GM12878 (cell line): ENCODE measurements at regions not wholly inside any gene's neighbourhood (a gene's known extent, or its start where the extent isn't known, plus 50 kb on each side); places are given as distances from the start of the nearest gene placed in this dataset.

Experiments used
- ATAC-seq: fragments of 200-7000 bp; cut with Tn5 transposase; 3 replicates; pipeline ENCODE4 v1.9.1; 2020; ENCODE audit warnings: mild to moderate bottlenecking, moderate library complexity
- BruUV-seq: library from RNA; stranded (reverse); fragments of 400-500 nt; replicated peaks from 2 replicates; lab custom pipeline; 2021; lab: Mats Ljungman, UMichigan
- CTCF ChIA-PET: fragments of 300-600 bp; sonication (Branson Sonifier 250); formaldehyde crosslinking; extraction: SDS; loops from one replicate; lab custom pipeline; 2021; ENCODE audit warnings: inconsistent platforms; lab: Yijun Ruan, JAX
- POLR2A ChIA-PET: fragments of 350-600 bp; formaldehyde crosslinking; extraction: SDS; loops from one replicate; lab custom pipeline; 2021; ENCODE audit warnings: inconsistent platforms; lab: Charles Lee
- RAD21 ChIA-PET: fragments of 300-600 bp; sonication (Branson Sonifier 250); formaldehyde crosslinking; loops from one replicate; lab custom pipeline; 2023; ENCODE audit warnings: antibody characterized with exemption; ENCODE audit not compliant: unreplicated experiment; lab: Charles Lee
- SMC1A ChIA-PET: fragments of 300-600 bp; sonication (Branson Sonifier 250); formaldehyde crosslinking; loops from one replicate; lab custom pipeline; 2023; ENCODE audit not compliant: unreplicated experiment, uncharacterized antibody; lab: Charles Lee
- DNase-seq: peaks from one replicate; pipeline ENCODE4 v3.0.0-alpha.2; 2011; ENCODE audit warnings: low read depth, low spot score
- FAIRE-seq: peaks from 3 replicates; lab custom pipeline; 2011; peaks lifted over from hg19 to GRCh38; lab: Jason Lieb, UNC
- H2AFZ ChIP-seq: 2 replicates; pipeline ENCODE4 v1.6.0; 2011; ENCODE audit warnings: low read depth, low read length, control low read depth; ENCODE audit not compliant: control insufficient read depth
- H3K27ac ChIP-seq: 2 replicates; pipeline ENCODE4 v1.5.1; 2011; ENCODE audit warnings: control low read depth; ENCODE audit not compliant: control insufficient read depth, insufficient read depth
- H3K27me3 ChIP-seq, 2 experiments: replicated peaks in 1 of 2; 2 replicates each; pipeline versions ENCODE4 v1.6.0 to v1.6.1; 2011; ENCODE audit warnings: low read length in 1 of 2; ENCODE audit not compliant: control insufficient read depth in 2 of 2, insufficient read depth in 2 of 2
- H3K36me3 ChIP-seq, 2 experiments: 2 replicates each; pipeline ENCODE4 v1.5.1; 2011; ENCODE audit warnings: low read length in 1 of 2; ENCODE audit not compliant: control insufficient read depth in 2 of 2, insufficient read depth in 2 of 2
- H3K4me1 ChIP-seq: 2 replicates; pipeline ENCODE4 v1.6.1; 2011; ENCODE audit warnings: mild to moderate bottlenecking, low read length, moderate library complexity, mixed read lengths; ENCODE audit not compliant: control insufficient read depth, insufficient read depth
- H3K4me2 ChIP-seq: 2 replicates; pipeline ENCODE4 v1.6.0; 2011; ENCODE audit warnings: control low read depth; ENCODE audit not compliant: control insufficient read depth, insufficient read depth
- H3K4me3 ChIP-seq: fragments of 200-600 bp; sonication (generic); 2 replicates; pipeline ENCODE4 v1.5.1; 2016
- H3K79me2 ChIP-seq: 2 replicates; pipeline ENCODE4 v1.6.0; 2011; ENCODE audit warnings: low read length; ENCODE audit not compliant: control insufficient read depth, insufficient read depth
- H3K9ac ChIP-seq: 2 replicates; pipeline ENCODE4 v1.8.0; 2011; ENCODE audit warnings: low read length, control low read depth, mixed read lengths; ENCODE audit not compliant: control insufficient read depth, insufficient read depth
- H3K9me3 ChIP-seq: replicated peaks from 3 replicates; pipeline ENCODE4 v1.5.1; 2011; ENCODE audit warnings: mild to moderate bottlenecking, low read length; ENCODE audit not compliant: control insufficient read depth, insufficient read depth
- H4K20me1 ChIP-seq: 2 replicates; pipeline ENCODE4 v1.6.0; 2011; ENCODE audit not compliant: control insufficient read depth, insufficient read depth
- BACH1 ChIP-seq: fragments of 450-650 bp; IDR thresholded peaks from 2 replicates; pipeline ENCODE4 v1.6.1; 2017; ENCODE audit warnings: mild to moderate bottlenecking, borderline replicate concordance
- CREM ChIP-seq: IDR thresholded peaks from 2 replicates; pipeline ENCODE4 v1.6.1; 2014; ENCODE audit warnings: antibody characterized with exemption, low read depth
- IRF5 ChIP-seq: fragments of 450-650 bp; IDR thresholded peaks from 2 replicates; pipeline ENCODE4 v1.6.1; 2017; ENCODE audit warnings: borderline replicate concordance
- KLF5 ChIP-seq: fragments of 450-650 bp; IDR thresholded peaks from 2 replicates; pipeline ENCODE4 v1.6.1; 2014; ENCODE audit warnings: mild to moderate bottlenecking; ENCODE audit not compliant: partially characterized antibody
- MXI1 ChIP-seq: fragments of 150-350 bp; IDR thresholded peaks from 2 replicates; pipeline ENCODE4 v1.6.1; 2011; ENCODE audit warnings: low read depth, mild to moderate bottlenecking, inconsistent platforms, low read length, improper control_type of control experiment
- POLR2A ChIP-seq: IDR thresholded peaks from 2 replicates; pipeline ENCODE4 v1.6.1; 2011; ENCODE audit warnings: low read depth, mild to moderate bottlenecking, low read length
- WGBS: methylation state at CpG from one replicate; pipeline ENCODE4 v1.1.6; 2016; ENCODE audit warnings: low lambda C conversion rate; ENCODE audit not compliant: insufficient replicate concordance, insufficient coverage; ENCODE audit errors: missing lambda C conversion rate; 5-methylcytosine and 5-hydroxymethylcytosine counted together
- in situ Hi-C: fragments of 300-500 bp; cut with MboI; formaldehyde crosslinking; loops from 9 replicates; pipeline ENCODE4 v1.14.3; 2018; ENCODE audit warnings: mixed read lengths
- intact Hi-C: fragments of 100-400 bp; cut with micrococcal nuclease; formaldehyde crosslinking; loops from one replicate; pipeline ENCODE4 v1.14.2; 2022; ENCODE audit not compliant: unreplicated experiment

DNA sequence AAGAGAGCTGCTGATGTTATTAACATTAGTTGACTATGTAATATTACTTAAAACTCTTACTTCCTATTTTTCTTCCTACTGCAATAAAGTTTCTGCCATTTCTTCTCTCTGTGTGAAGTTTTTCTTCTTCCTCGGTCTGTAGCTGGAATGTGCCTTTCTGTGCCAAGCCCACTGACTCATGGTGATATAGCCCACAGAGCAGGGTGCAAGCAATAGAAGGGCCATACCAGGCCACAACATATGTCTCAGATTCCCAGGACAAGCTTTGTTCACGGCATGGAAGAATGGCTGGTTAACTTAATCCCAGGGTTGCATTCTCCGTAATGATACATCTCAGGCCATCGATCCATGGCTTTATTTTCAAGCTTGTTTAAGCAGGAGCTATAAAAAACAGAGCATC lies 815.3 kb downstream of the TUSC7 start:
- Histone ChIP-seq H3K79me2 (no peaks in the 10 kb centered on the region), H2AFZ (no peak overlapping the region), H3K27ac (no peak overlapping the region), H3K36me3 (no peaks in the 10 kb centered on the region), H4K20me1 (no peaks in the 10 kb centered on the region), H3K4me3 (no peak overlapping the region), H3K4me1 (no peaks in the 10 kb centered on the region), H3K9ac (no peak overlapping the region), H3K4me2 (no peak overlapping the region), H3K27me3 (no peaks in the 10 kb centered on the region), H3K9me3 (no peaks in the 10 kb centered on the region)
- RAD21 ChIA-PET: interaction anchor here (0.9 to 4.3 kb wide), 25 partner anchors 18 to 1286 kb away, joined by 3 to 84 read pairs (median 7); no protein-coding TSS in a partner anchor
- no peak for FAIRE-seq
- intact Hi-C loops (no loop called here), in situ Hi-C loops (loop anchor here (10.0 kb wide), 2 partner anchors 510 to 750 kb away; no protein-coding TSS in a partner anchor)
- BruUV-seq: no TSS peak
- WGBS: 23% methylated on average over 4 of the region's 4 CpGs
- POLR2A ChIA-PET: interaction anchor here (0.6 to 0.9 kb wide), 2 partner anchors 38 to 174 kb away, joined by 3 read pairs; no protein-coding TSS in a partner anchor
- SMC1A ChIA-PET: interaction anchor here (0.7 to 7.7 kb wide), 40 partner anchors 9 to 887 kb away, joined by 3 to 187 read pairs (median 6); no protein-coding TSS in a partner anchor
- TF ChIP-seq KLF5: no peak
- TF ChIP-seq IRF5: no peak
- TF ChIP-seq MXI1: no peak
- no peak for TF ChIP-seq POLR2A
- TF ChIP-seq BACH1: no peak
- TF ChIP-seq CREM: no peak
- ATAC-seq: no peak
- no peak for DNase-seq
- CTCF ChIA-PET: interaction anchor here (0.8 to 6.4 kb wide), 35 partner anchors 8 to 754 kb away, joined by 3 to 177 read pairs (median 7); no protein-coding TSS in a partner anchor
